Esophagus squamous epithelium (tissue), 4 donors: ENCODE measurements at regions not wholly inside any gene's neighbourhood (a gene's known extent, or its start where the extent isn't known, plus 50 kb on each side); places are given as distances from the start of the nearest gene placed in this dataset.

Source experiments
- POLR2A ChIP-seq, 4 donors: fragments of 450-650 bp; IDR thresholded peaks; one replicate each; pipeline ENCODE4 v1.6.1; 2017; ENCODE audit warnings: antibody characterized with exemption in 4 of 4, mild to moderate bottlenecking in 4 of 4, moderate library complexity in 3 of 4
- TF ChIP-seq, protein P1 (sequence below), 6 experiments: fragments of 450-650 bp in 4 of 6; fragments of 200-600 bp in 2 of 6; sonication (generic) in 2 of 6; IDR thresholded peaks; one replicate each; pipeline ENCODE4 v1.5.1; 2016 to 2019; ENCODE audit warnings: antibody characterized with exemption in 6 of 6, mild to moderate bottlenecking in 4 of 6, moderate library complexity in 4 of 6

DNA sequence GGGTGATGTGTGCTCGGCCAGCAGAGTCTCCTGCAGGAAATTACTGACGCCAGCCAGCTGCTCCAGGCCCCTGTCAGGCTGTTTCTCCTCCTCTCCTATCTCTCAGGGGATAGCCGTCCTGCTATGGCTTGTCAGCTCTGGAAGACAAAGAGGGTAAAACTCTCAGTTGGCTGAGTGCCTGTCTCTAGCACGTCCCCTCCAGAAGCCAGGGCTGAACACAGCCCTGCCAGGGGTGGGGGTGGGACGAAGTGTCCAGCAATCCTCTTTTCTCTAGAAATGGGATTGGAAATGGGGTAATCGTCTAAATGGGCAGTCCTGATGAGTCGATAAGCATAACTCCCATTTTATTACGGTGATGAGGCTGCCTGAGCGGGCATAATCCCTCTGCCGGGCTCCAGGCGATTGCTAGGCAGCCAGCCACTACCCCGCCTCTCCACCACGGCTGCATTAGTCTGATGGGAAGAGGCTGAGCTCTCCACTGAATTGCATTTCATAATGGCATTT, 89.1 kb upstream of the GNAO1 start:
- TF ChIP-seq POLR2A (IDR thresholded peaks at IDR 0.05), result no peak
- TF ChIP-seq, protein P1, sequence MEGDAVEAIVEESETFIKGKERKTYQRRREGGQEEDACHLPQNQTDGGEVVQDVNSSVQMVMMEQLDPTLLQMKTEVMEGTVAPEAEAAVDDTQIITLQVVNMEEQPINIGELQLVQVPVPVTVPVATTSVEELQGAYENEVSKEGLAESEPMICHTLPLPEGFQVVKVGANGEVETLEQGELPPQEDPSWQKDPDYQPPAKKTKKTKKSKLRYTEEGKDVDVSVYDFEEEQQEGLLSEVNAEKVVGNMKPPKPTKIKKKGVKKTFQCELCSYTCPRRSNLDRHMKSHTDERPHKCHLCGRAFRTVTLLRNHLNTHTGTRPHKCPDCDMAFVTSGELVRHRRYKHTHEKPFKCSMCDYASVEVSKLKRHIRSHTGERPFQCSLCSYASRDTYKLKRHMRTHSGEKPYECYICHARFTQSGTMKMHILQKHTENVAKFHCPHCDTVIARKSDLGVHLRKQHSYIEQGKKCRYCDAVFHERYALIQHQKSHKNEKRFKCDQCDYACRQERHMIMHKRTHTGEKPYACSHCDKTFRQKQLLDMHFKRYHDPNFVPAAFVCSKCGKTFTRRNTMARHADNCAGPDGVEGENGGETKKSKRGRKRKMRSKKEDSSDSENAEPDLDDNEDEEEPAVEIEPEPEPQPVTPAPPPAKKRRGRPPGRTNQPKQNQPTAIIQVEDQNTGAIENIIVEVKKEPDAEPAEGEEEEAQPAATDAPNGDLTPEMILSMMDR (IDR thresholded peaks at IDR 0.05), result no peak
